Mucosa of rectum (tissue), 2 donors: ENCODE measurements at regions not wholly inside any gene's neighbourhood (a gene's known extent, or its start where the extent isn't known, plus 50 kb on each side); places are given as distances from the start of the nearest gene placed in this dataset.
"Not testable (repeated sequence)": the region's sequence is repeated elsewhere in the genome, so short reads cannot be mapped to it uniquely, and the experiment has no call there.

Experiments used
- H3K27ac ChIP-seq, 2 donors: one replicate each; pipeline ENCODE4 v1.7.0; 2013; ENCODE audit warnings: inconsistent platforms in 2 of 2, low read depth in 2 of 2, low read length in 2 of 2
- H3K27me3 ChIP-seq, 2 donors: one replicate each; pipeline ENCODE4 v1.7.0; 2013; ENCODE audit warnings: low read length in 2 of 2; ENCODE audit not compliant: control insufficient read depth in 2 of 2, insufficient read depth in 2 of 2
- H3K36me3 ChIP-seq, 2 donors: one replicate each; pipeline ENCODE4 v1.7.0; 2013; ENCODE audit warnings: low read length in 2 of 2; ENCODE audit not compliant: control insufficient read depth in 2 of 2, insufficient read depth in 2 of 2
- H3K4me1 ChIP-seq, 2 donors: one replicate each; pipeline ENCODE4 v1.7.0; 2013; ENCODE audit warnings: low read length in 2 of 2, mild to moderate bottlenecking in 1 of 2; ENCODE audit not compliant: control insufficient read depth in 2 of 2, insufficient read depth in 2 of 2
- H3K4me3 ChIP-seq, 2 donors: one replicate each; pipeline ENCODE4 v1.7.0; 2013; ENCODE audit warnings: low read length in 2 of 2
- H3K9ac ChIP-seq, 2 donors: one replicate each; pipeline ENCODE4 v1.7.0; 2013; ENCODE audit warnings: low read length in 2 of 2, low read depth in 1 of 2, mild to moderate bottlenecking in 1 of 2
- H3K9me3 ChIP-seq, 2 donors: one replicate each; pipeline ENCODE4 v1.7.0; 2013; ENCODE audit warnings: low read length in 2 of 2; ENCODE audit not compliant: control insufficient read depth in 2 of 2
- donor health status: healthy.
- donor health status: Normal muscosa, but diverticular disease.

DNA sequence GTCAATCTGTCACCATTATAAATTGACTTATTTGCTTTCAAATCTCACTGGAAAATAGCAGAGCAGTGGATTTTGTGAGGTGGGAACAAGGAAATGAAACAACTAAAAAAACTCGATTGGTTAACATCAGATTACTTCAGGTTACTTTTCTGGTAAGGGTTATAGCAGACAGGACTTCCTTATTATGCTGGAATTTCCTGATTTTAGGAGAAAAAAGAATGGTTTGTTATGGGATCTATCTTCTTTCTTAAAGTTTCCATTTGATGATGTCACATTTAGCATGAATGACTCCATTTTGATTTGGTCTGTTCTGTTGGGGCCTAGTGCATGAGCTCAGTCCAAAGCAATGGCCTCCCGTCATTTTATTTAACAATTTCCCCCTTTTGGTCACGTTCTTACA is 210.6 kb downstream of the KCNJ2 start:
- no peak overlapping the region for H3K27ac ChIP-seq
- no peaks in the 10 kb centered on the region for H3K27me3 ChIP-seq
- H3K4me3 ChIP-seq, result no peak overlapping the region
- H3K4me1 ChIP-seq, result no peaks in the 10 kb centered on the region
- no peak overlapping the region for H3K9ac ChIP-seq
- no peaks in the 10 kb centered on the region for H3K9me3 ChIP-seq
- H3K36me3 ChIP-seq, result no peaks in the 10 kb centered on the region

DNA sequence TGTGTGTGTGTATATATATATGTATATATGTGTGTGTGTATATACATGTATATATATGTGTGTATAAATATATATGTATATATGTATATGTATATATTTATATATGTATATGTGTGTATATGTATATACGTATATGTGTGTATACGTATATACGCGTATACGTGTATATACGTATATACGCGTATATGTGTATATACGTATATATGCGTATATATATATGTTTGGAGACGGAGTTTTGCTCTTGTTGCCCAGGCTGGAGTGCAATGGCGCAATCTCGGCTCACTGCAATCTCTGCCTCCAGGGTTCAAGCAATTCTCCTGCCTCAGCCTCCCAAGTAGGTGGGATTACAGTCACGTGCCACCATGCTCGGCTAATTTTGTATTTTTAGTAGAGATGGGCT is 212.6 kb downstream of the KCNJ2 start:
- not testable (repeated sequence) for H3K27me3 ChIP-seq, H3K4me1 ChIP-seq, H3K9me3 ChIP-seq, H3K27ac ChIP-seq, H3K4me3 ChIP-seq, H3K36me3 ChIP-seq, H3K9ac ChIP-seq

DNA sequence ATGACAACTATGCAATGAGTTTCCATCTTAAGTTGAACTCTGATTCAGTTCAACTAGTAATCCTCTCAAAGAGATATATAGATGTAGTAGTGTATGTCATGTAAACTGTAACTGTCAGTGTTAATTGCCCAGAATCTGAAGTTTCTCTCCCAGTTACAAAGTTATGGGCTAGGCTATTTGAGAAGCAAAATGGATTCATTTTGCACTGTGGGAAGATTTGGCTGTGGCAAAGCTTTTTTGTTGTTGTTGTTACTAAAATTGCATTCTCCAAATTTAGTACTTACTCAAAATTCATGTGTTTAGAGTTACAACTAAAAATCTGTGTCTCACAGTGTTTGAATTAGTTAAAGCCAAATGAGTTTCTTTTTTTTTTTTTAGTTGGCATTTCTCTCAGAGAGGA is 219.0 kb downstream of the KCNJ2 start:
- Histone ChIP-seq H3K27me3 (no peaks in the 10 kb centered on the region), H3K4me3 (no peak overlapping the region), H3K27ac (no peak overlapping the region), H3K36me3 (no peaks in the 10 kb centered on the region), H3K9me3 (no peaks in the 10 kb centered on the region), H3K4me1 (peaks cover 0 to 2% of the 10 kb centered on the region in 2 donors), H3K9ac (no peak overlapping the region)

DNA sequence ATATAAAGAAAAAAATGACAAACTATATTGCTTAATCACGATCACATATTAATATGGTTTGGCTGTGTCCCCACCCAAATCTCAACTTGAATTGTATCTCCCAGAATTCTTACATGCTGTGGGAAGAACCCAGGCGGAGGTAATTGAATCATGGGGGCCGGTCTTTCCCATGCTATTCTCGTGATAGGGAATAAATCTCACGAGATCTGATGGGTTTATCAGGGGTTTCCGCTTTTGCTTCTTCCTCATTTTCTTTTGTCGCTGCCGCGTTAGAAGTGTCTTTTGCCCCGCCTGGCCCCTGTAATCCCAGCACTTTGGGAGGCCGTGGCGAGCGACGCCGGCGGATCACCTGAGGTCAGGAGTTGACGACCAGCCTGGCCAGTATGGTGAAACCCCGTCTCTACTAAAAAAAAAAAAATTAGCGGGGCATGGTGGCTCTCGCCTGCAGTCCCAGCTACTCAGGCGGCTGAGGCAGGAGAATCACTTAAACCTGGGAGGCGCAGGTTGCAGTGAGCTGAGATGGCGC is 220.0 kb downstream of the KCNJ2 start:
- not testable (repeated sequence) for H3K9ac ChIP-seq, H3K4me3 ChIP-seq, H3K4me1 ChIP-seq, H3K9me3 ChIP-seq, H3K27ac ChIP-seq, H3K27me3 ChIP-seq, H3K36me3 ChIP-seq

DNA sequence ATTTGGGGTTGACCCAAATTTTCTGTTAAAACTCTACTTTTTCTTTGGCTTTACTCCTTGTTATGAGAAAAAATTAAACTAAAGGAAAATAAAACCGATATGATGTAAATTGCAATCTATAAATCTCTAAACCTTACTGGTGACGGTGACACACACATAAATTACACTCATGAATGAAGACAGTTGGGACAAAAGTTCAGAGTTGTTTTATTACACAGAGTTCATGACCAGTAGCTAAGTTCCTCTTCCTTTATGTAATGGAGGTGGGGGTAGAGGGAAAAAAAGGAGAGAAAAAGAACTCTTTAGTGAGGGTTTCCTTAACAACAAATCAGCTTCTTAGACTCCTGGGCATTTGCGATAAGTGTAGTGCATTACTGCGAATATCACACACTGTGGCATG is 220.7 kb downstream of the KCNJ2 start:
- no peaks in the 10 kb centered on the region for H3K9me3 ChIP-seq
- no peak overlapping the region for H3K27ac ChIP-seq
- H3K27me3 ChIP-seq, result no peaks in the 10 kb centered on the region
- no peaks in the 10 kb centered on the region for H3K36me3 ChIP-seq
- H3K4me1 ChIP-seq, result peaks cover 0 to 2% of the 10 kb centered on the region in 2 donors
- no peak overlapping the region for H3K4me3 ChIP-seq
- H3K9ac ChIP-seq, result no peak overlapping the region

DNA sequence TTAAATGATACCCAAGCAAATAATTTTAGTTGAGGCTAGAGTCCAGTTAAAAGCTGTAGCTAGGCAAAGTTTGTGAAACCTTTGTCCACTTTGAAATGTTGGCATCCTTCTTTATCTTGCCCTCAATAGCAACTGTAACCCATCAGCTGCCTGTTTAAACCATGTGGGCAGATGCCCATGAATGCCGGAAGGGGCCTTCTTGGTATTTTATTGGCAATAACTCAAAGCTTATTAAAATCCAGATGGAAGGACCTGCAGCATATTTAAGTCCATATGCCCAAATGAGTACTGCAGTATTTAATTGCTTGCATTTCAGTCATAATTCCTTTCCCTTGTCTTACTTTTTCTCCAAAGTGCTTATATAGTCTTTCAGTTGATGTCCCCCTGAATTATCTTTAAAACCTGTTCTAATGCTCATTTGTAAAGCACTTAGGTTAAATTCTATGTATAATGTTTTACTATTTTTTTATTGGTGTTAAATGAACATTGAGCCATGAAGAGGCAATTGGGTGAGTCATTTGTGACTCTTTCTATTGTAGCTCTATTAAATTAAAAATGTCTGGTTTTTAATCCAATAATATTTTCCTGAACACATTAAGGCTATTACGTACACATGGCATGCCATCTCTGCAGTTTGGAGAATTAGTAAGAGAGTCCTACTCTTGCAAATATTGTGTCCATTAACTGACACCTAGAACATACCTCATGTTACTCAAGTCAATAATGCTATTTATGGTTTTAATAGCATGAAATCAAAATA is 225.3 kb downstream of the KCNJ2 start:
- Histone ChIP-seq H3K4me1 (peaks cover 0 to 2% of the 10 kb centered on the region in 2 donors), H3K27ac (no peak overlapping the region), H3K27me3 (no peaks in the 10 kb centered on the region), H3K9me3 (no peaks in the 10 kb centered on the region), H3K9ac (no peak overlapping the region), H3K4me3 (no peak overlapping the region), H3K36me3 (no peaks in the 10 kb centered on the region)

DNA sequence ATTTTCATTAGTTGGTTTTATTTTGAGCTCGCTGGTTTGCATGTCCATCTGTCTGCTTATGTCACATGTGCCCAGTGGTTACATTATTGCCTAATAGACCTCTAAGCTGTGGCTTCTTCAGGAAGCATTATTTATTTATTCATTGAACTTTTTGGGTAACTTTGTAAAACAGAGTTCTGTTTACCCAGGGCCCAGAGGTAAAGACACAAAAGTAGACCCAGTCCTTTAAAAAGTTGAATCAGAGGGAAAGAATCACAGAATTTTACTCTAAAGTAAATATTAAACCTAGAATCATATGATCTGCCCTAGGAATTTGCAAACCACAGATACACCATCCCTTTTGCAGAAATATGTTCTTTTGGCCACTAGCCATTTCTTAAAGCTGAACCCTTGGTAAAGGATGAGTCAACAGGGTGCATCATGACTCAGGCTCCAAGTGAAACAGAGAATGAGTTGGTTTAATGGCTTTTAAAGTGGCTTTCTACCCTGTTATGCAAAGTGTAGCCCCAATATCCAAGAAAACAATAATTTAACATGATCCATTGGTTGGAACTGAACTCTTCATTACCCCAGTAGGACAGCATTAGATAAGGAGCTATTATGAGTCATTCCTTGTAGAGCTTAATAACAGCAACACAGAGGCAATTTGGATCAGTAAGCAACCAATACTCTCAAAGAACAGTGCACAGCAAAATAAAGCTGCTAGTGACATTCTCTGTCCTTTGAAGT is 236.3 kb downstream of the KCNJ2 start:
- H3K27me3 ChIP-seq, result no peaks in the 10 kb centered on the region
- no peak overlapping the region for H3K4me3 ChIP-seq
- no peaks in the 10 kb centered on the region for H3K9me3 ChIP-seq
- H3K36me3 ChIP-seq, result no peaks in the 10 kb centered on the region
- no peak overlapping the region for H3K27ac ChIP-seq
- no peak overlapping the region for H3K9ac ChIP-seq
- H3K4me1 ChIP-seq, result peaks cover 0 to 2% of the 10 kb centered on the region in 2 donors

DNA sequence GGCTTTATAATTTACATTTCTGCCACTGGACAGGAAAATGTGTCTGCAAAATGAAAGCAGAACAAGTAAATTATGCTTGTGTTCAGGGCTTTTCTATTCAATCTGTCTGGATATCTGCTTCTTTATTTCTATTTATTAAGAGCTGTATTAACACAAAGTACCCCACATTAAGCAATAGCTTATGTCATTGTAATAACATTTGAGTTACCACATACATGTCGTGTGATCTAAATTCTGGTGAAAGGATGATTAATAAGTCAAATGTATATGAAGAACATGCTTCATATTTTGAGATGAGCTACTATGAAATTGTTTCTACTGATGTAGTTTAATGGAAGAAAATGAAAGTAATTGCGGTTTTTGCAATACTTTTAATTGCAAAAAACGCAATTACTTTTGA is 238.2 kb downstream of the KCNJ2 start:
- Histone ChIP-seq H3K27me3 (no peaks in the 10 kb centered on the region), H3K27ac (no peak overlapping the region), H3K36me3 (no peaks in the 10 kb centered on the region), H3K4me1 (peaks cover 0 to 2% of the 10 kb centered on the region in 2 donors), H3K9ac (no peak overlapping the region), H3K4me3 (no peak overlapping the region), H3K9me3 (no peaks in the 10 kb centered on the region)

DNA sequence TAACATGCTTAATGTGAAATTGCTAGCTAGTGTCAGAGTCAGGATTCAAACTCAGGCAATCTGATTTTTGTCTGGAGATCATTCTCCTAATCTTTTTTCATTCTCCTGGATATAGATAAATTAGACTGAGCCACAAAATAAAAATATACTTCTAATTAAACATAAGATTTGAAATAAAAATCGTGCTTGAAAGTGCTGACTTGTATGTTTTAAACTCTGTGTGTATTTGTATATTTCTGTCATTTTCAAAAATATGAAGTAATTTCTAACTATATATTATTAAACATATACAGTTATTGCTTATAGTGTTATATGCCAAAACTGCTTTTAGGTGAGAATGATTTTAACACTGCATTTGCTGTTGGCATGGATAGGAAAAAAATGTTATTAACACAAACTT is 239.4 kb downstream of the KCNJ2 start:
- Histone ChIP-seq H3K9me3 (no peaks in the 10 kb centered on the region), H3K4me3 (no peak overlapping the region), H3K9ac (no peak overlapping the region), H3K27me3 (no peaks in the 10 kb centered on the region), H3K27ac (no peak overlapping the region), H3K36me3 (no peaks in the 10 kb centered on the region), H3K4me1 (peaks cover 0 to 2% of the 10 kb centered on the region in 2 donors)

DNA sequence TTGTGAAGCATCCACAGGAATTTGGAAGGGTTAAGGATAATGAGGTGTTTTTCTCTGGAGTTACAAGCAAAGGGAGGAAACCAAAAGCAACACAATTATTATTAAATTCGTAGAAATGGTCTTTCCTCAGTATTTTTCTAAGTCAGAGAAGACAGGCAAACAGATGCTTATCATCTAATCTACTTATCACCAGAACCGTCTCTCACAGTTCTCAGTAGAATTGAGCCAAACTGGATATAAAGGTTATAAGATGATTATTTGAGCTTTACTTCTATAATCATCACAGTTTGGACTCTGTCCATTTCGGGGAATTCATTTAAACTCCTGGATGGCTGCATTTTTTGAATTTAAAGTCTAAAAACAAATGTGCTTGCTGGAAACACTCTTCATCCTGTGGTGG is 245.0 kb downstream of the KCNJ2 start:
- H3K36me3 ChIP-seq, result no peaks in the 10 kb centered on the region
- no peak overlapping the region for H3K9ac ChIP-seq
- no peaks in the 10 kb centered on the region for H3K4me1 ChIP-seq
- H3K9me3 ChIP-seq, result no peaks in the 10 kb centered on the region
- no peaks in the 10 kb centered on the region for H3K27me3 ChIP-seq
- H3K27ac ChIP-seq, result no peak overlapping the region
- H3K4me3 ChIP-seq, result no peak overlapping the region
